Epithelial cell of proximal tubule (primary cell): ENCODE measurements at regions not wholly inside any gene's neighbourhood (a gene's known extent, or its start where the extent isn't known, plus 50 kb on each side); places are given as distances from the start of the nearest gene placed in this dataset.
"Not testable (repeated sequence)": the region's sequence is repeated elsewhere in the genome, so short reads cannot be mapped to it uniquely, and the experiment has no call there.

Experiments
- DNase-seq: peaks from one replicate; pipeline ENCODE4 v3.0.0-alpha.2; 2011; ENCODE audit warnings: low read depth
- H3K4me3 ChIP-seq: 2 replicates; pipeline ENCODE4 v1.5.1; 2011; ENCODE audit warnings: low read depth, mild to moderate bottlenecking, low read length
- TF ChIP-seq, protein P1 (sequence below): conservative IDR thresholded peaks from 2 replicates; pipeline ENCODE4 v1.5.1; 2012; ENCODE audit warnings: low read depth, mild to moderate bottlenecking, low read length

DNA sequence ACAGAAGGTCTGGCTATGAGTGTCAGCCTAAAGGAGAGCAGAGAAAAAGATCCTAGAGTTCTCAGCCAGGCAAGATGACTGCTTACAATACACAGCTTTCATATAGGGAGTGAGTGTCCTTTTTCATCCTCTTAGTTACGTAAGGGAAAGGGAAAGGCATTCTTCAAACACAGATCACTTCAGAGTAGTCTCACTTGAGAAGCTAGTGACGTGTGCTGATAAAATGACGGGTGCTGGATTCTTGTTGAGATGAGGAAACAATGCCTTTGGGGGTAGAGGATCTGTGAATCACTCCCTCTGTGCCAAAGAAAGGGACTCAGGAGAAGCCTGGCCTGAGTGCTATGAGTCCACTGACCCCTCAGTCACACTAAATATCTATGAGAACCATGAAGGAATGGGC lies 117.3 kb downstream of the QRSL1 start:
- TF ChIP-seq, protein P1, sequence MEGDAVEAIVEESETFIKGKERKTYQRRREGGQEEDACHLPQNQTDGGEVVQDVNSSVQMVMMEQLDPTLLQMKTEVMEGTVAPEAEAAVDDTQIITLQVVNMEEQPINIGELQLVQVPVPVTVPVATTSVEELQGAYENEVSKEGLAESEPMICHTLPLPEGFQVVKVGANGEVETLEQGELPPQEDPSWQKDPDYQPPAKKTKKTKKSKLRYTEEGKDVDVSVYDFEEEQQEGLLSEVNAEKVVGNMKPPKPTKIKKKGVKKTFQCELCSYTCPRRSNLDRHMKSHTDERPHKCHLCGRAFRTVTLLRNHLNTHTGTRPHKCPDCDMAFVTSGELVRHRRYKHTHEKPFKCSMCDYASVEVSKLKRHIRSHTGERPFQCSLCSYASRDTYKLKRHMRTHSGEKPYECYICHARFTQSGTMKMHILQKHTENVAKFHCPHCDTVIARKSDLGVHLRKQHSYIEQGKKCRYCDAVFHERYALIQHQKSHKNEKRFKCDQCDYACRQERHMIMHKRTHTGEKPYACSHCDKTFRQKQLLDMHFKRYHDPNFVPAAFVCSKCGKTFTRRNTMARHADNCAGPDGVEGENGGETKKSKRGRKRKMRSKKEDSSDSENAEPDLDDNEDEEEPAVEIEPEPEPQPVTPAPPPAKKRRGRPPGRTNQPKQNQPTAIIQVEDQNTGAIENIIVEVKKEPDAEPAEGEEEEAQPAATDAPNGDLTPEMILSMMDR, result no peak
- no peak overlapping the region for H3K4me3 ChIP-seq
- DNase-seq, result peak; percentile 69

DNA sequence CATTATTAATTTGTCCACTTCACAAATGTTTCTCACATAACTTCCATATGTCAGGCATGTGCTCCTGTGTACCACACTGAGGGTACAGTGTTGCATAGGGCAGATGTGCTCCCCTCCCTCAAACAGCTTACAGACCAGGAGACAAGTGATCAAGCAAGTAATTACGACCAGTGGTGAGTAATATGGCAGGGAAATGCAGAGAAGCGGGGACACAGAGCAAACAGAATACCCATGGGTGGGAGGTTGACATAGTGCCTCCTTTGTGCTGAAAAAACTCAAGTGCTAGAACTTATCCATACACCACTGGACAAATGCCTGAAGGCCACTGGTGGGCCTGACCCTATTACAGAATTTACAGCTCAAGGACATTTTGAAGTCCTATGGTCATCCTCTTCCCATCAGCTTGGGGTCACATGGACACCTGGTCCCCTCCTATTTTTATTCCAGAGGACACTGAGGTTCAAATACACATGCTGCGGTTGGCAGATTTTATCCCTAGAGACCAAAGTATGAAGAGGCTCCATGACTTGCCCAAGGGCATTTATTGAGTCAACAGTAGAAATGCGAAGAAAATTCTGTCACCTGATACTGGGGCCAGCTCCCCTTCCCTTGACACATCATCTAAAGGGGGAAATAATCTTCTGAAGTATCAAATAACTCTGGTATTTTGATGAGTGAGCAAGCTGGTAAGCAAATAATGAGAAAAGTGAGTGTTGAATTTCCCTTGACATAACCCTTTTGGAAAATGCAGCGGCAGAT lies 116.6 kb downstream of the QRSL1 start:
- DNase-seq, result no peak
- TF ChIP-seq, protein P1, result no peak
- H3K4me3 ChIP-seq, result no peak overlapping the region

DNA sequence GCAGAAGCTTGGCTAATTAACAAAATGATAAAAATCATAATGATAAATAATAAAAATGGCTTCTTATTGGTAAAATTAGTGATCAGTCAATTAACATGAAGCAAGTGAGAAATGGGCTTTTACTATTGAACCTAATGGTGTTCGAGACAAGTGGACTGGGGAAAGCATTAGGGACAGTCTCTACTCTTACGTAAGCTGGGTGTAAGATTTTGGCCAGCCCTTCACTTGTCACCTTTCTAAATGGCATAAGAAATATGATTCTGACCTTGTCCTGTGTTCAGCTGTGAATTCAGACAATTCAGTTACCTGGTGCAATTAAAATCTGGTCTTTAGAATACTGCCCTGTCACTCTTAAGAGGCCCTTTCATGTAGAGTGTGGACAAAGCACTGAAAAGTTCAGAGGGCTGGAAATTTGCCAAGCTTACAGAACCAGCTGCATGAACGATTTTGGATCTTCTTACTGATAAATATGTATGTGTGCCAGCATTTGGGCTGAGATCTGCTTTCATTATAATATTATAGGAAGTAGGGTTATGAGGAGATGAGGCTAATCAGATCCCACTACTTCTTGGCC lies 115.9 kb downstream of the QRSL1 start:
- no peak for DNase-seq

DNA sequence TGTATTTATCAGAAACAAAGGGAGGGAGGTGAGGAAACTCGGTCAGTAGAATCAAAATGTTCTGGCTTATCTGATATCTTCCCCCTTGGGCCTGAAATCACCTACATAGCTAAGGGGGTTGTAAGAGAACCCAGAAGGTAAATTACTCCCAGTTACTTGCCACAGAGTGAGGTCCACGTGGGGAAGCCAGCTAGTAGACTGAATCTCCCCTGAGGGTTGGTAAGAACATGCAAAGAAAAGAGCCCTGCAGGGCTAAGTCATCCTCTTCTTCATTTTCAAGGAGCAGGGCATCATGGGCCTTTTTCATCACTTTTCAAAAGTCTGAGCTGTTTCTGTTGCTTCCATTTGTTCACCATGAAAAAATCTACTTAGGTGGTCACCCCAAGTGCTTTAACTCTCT lies 115.4 kb downstream of the QRSL1 start:
- no peak for DNase-seq
- TF ChIP-seq, protein P1, result no peak
- no peak overlapping the region for H3K4me3 ChIP-seq

More for the DNA sequence above, 115.9 kb downstream of the QRSL1 start:
- no peak overlapping the region for H3K4me3 ChIP-seq
- TF ChIP-seq, protein P1, result no peak

DNA sequence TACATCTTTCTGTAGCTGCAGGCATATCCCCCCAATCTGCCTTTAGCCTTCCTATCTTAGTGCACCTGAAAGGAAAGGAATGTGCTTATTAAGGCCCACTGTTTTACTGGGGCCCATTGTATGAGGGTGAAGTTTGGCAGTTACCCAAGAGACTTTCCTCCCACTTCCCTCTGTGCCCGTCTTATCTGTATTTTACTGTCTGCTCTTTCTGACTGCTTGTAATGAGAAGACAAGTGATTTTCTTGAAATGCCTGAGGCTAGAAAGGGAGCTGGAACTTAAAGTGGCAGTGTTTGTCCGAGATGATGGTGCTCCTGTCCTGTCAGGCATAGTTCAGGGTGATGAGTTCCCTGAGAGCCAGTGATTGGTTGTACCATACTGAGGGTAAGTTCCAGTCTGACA lies 114.7 kb downstream of the QRSL1 start:
- not testable (repeated sequence) for H3K4me3 ChIP-seq, DNase-seq

DNA sequence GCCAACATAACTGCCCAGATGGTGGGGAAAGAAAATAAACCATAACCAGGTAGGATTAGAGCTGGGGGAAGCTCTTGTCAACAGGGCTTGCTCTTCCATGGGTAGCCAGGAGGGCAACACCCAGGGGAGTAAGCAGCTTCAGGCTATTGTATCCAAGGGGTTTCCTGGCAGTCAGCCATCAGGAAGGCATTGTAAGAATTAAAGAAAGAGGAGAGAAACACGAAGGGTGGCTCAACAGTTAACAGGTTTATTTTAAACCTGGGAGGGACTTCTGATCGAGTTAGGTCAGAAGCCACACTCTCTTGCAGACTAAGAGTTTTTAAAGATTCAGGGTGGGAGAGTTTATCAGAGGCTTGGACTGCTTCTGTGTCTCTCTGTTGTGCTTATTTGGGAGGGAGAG lies 114.2 kb downstream of the QRSL1 start:
- DNase-seq, result no peak

DNA sequence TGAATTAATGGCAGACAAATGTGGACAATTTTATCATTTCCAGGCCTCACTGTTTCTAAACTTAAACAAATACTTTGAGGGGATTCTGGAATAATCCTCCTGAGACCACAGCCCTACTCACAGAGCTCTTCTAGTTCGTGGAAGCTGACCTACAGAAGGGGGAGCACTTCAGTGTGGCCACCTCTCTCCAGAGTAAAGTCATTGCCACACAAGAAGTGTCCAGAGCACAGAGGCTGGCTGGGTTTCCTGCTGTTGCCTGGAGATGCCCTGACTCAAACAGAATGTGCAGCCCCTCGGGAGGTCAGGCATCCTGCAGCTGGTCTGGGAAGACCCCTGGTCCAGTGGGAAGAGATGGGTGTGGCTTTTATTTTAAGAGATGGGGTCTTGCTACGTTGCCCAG lies 110.9 kb downstream of the QRSL1 start:
- H3K4me3 ChIP-seq, result no peak overlapping the region
- DNase-seq, result no peak
- TF ChIP-seq, protein P1, result peak; percentile 19

More for the DNA sequence above, 114.2 kb downstream of the QRSL1 start:
- no peak overlapping the region for H3K4me3 ChIP-seq
- TF ChIP-seq, protein P1, result no peak
